ENCODE measurements at regions not wholly inside any gene's neighbourhood (a gene's known extent, or its start where the extent isn't known, plus 50 kb on each side); places are given as distances from the start of the nearest gene placed in this dataset.

GRCh38 chr1:47507881-47508701 is 70.2 kb downstream of the FOXD2 start:
- TF ChIP-seq, protein P1, sequence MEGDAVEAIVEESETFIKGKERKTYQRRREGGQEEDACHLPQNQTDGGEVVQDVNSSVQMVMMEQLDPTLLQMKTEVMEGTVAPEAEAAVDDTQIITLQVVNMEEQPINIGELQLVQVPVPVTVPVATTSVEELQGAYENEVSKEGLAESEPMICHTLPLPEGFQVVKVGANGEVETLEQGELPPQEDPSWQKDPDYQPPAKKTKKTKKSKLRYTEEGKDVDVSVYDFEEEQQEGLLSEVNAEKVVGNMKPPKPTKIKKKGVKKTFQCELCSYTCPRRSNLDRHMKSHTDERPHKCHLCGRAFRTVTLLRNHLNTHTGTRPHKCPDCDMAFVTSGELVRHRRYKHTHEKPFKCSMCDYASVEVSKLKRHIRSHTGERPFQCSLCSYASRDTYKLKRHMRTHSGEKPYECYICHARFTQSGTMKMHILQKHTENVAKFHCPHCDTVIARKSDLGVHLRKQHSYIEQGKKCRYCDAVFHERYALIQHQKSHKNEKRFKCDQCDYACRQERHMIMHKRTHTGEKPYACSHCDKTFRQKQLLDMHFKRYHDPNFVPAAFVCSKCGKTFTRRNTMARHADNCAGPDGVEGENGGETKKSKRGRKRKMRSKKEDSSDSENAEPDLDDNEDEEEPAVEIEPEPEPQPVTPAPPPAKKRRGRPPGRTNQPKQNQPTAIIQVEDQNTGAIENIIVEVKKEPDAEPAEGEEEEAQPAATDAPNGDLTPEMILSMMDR (IDR thresholded peaks at IDR 0.05) = no peak
- no peak for TF ChIP-seq POLR2A (IDR thresholded peaks at IDR 0.05)

Measured in uterus (tissue), 2 donors.